GM19351 (cell line): ENCODE measurements at regions not wholly inside any gene's neighbourhood (a gene's known extent, or its start where the extent isn't known, plus 50 kb on each side); places are given as distances from the start of the nearest gene placed in this dataset.
"Not testable (repeated sequence)": the region's sequence is repeated elsewhere in the genome, so short reads cannot be mapped to it uniquely, and the experiment has no call there.

Experiments
- ATAC-seq: cut with Tn5 transposase; IDR thresholded peaks from one replicate; pipeline ENCODE4 v1.9.1; 2021; ENCODE audit warnings: mild to moderate bottlenecking, moderate library complexity; ENCODE audit not compliant: unreplicated experiment

- not testable (repeated sequence) for ATAC-seq
These were observed 146.0 kb upstream of the RAB6C start for GRCh38 chr2:129833465-129833864.

DNA sequence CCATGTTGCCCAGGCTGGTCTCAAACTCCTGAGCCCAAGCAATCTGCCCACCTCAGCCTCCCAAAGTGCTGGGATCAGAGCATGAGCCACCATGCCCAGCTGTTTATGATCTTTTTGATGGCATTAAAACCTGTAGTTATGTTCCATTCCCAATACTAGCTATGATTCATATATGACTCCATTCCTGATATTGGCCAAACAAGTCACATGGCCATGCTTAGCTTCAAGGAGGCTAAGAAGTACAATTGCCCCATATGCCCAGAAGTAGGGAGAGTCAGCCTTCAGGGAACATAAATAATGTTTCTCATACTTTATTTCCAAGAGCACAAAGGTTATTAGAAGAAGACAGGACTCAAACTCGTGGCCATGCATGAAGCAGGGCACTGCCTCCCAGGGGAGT is 132.4 kb upstream of the RAB6C start:
- ATAC-seq: no peak

DNA sequence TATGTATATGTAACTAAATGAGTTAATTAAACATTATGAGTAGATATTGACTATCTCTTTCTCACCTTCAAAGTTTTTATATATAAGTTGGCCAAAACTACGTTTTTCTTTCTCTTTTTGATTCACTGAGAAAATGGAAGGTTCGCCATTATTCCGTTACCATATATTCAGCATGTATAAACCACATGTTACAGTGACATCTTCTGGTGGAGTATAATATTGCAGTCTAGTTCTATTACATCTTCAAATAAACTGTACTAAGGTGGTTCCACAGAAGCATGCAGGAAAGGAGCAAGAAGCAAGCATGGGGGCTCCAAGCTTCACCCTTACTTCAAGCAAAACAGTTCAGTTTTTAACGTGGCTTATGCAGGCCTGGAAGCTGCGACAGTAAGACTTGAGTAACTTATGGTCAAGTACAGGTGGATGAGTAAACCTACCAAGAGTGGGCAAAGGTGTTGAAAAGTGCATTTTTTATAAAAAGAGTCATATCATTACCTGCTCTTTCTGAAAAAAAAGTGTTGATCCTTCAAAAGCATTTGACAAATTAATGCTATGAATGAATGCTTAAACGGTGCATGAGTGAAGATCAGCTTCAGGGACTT is 129.8 kb upstream of the RAB6C start:
- ATAC-seq: peak; percentile 75

DNA sequence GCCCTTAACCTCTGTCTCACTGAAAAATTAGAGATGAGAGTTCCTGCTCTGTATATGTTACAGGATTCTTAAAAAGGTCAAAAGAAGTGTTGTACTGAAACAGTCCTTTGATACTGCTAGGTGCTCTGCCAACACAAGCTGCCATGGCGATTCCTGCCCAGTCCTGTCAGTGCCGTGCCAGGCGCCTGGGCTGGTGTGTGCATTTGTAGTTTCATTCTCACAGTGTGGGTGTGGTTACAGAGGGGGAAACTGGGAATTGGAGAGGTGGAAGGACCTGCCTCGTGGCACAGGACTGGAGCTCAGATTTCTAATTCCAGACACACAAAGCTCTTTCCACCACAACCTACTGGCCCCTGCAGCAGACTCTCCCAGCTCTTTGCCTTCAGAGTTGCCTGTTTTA is 122.3 kb upstream of the RAB6C start:
- no peak for ATAC-seq

DNA sequence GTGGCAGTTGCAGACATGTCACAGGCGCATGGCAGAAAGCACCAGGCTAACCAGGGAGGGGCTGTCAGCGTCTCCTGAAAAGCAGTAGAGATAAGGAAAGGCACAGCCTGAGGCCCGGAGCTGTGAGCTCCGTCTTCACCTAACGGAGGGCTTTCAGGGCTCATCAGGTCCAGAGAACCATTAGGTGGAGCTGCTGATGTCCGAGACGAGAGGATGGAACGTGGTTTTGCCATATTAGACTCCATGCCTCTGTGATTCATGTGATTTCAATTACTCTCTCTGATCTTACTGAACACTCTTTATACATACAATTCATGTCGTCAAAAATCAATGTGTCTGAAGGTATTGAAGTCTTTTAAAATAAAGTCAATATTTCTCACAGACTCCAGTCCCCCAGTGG is 120.3 kb upstream of the RAB6C start:
- no peak for ATAC-seq

DNA sequence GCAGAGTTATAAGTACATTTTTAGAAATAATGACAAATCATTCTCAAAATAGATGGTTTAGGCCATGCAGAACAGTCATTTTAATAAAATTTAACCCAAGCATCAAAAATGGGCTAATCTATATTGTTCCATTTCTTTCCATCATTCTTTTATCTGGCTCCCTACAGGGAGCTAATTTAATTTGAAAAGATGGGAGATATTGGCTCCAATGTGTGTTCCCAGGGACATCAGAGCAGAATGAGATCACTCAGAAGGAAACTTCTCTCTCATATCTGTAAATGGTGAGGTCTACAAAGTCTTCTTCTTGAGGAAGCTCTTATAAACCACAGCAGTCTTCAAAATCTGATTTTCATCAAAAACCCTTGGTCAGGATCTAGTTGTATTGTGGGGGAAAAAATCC is 119.4 kb upstream of the RAB6C start:
- no peak for ATAC-seq

- ATAC-seq: no peak
These were observed 117.7 kb upstream of the RAB6C start for GRCh38 chr2:129861666-129862288.

DNA sequence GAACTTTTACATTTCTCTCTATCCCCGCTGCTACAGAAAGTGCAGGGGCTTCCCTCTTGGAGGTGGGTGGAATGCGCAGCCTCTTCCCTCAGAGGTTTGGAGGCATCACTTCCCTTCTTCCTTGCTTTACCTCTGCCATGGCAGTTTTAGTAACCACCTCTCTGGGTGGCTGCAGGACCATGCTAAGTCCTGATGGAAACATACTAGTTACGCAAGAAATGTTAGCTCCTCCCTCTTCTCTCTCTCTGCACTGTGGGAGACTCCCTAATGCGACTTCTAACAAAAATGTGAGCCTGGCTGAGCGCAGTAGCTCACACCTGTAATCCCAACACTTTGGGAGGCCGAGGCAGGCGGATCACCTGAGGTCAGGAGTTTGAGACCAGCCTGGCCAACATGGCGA is 116.8 kb upstream of the RAB6C start:
- ATAC-seq: no peak

DNA sequence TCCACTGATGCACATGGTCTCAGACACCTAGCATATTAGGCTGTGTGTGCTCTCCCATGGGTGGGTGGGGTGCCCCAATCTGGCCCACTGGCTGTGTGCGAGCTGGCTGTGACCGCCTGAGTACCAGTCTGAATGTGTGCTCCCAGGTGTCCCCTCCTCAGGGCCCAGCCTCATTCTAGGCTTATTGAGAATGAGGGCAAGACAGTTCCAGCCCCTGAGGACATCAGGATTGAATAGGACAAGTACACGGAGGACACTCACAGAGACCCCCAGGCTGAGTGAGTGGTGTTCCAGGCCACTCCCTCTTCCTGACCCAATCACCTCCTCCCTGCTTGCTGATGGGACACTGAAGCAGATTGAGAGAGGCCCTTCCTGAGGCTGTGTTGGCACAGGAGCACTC is 116.1 kb upstream of the RAB6C start:
- ATAC-seq: no peak

DNA sequence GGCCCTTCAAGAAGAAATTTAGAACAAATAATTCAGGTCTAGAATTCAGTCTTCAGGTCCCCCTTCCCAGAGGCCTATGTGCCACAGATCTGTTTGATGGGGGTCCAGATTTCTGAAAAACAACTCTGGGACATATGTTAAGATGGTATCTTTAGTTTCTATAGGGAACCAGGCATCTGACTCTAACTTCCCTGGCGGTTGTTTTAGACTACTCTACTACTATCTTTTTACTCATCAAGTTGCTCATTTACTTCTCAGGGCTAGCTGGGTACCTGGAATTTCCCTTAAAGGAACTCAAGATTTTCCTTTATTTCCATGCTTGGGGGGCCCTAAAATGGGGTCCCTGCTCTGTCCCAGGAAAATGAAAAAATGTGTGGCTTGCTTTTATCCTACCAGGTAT is 114.7 kb upstream of the RAB6C start:
- no peak for ATAC-seq

- ATAC-seq: no peak
These were observed 113.5 kb upstream of the RAB6C start for GRCh38 chr2:129865976-129866375.

DNA sequence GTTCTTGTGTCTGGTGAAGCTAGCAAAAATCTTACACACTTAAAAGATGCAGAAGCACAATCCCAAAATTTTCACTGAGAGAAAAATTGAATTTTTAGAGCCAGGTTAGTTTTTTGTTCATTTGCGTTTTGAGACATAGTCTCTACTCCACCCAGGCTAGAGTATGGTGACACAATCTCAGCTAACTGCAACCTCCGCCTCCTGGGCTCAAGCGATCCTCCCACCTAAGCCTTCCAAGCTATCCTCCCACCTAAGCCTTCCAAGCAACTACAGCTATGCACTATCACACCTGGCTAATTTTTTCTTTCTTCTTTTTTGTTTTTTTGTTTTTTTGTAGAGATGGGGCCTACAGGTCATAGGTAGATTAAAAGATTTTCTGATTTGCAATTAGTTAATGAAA is 113.1 kb upstream of the RAB6C start:
- ATAC-seq: no peak

- no peak for ATAC-seq
These were observed 111.3 kb upstream of the RAB6C start for GRCh38 chr2:129868151-129868550.

DNA sequence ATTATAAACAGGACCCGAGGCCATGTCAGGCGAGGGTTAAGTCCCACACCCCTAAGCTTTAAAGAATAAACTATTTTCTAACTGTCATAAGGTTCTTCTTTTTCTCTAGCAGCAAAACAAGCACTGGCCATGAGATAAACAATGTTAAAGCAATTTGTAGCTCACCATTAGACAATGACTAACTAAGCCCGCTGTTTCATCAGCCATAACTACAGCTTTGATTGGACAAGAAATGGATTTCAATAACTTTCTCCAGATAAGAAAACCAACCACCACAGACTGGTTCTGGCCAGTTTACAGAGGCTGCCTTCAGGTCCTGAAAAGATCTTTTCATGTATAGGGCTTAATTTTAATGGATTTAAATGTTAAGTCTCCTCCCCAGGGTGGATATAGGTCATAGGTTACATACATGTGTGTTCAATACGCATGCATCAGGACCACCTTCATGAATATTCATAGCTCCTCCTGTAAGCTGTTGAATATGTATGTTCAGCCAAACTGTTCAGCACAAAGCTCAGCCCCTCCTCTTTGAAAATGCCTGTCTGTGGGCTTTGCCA is 108.7 kb upstream of the RAB6C start:
- ATAC-seq: no peak

DNA sequence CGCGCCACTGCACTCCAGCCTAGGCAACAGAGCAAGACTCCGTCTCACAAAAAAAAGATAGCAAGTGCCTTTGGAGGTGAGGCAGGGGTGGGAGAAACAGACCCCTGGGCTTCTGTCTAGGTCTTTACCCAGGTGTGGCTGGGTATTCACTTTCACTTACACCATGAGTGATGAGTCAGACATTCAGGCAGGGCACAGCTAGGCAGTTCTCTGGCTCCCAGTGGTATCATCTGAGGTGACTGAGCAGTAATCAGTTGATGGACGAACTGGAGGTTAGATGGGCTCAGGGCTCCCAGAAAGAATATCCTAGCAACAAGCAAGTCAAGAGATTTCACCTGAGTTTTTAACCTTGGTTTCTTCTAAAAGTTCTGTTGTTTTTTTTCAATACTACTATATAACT is 107.0 kb upstream of the RAB6C start:
- no peak for ATAC-seq

DNA sequence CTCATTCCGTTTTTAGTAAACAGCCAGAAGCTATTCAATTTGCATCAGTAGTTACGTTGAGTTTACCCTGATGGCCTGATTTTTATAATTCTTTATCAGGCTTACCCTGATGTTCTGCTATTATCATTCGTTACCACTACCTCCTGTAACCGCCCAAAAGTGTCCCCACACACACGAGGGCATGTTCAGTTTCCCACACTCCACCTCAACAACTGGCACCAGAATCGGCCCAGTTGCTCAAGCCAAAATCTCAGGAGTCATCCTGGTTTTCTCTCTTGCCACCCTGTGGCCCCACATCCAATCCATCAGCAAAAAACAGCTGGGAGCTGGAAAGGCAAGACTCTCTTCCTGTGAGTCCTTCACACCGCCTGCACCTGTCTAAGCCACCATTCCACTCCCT is 102.9 kb upstream of the RAB6C start:
- no peak for ATAC-seq

GRCh38 chr2:129877289-129877741 is 102.2 kb upstream of the RAB6C start:
- ATAC-seq: peak; percentile 84

DNA sequence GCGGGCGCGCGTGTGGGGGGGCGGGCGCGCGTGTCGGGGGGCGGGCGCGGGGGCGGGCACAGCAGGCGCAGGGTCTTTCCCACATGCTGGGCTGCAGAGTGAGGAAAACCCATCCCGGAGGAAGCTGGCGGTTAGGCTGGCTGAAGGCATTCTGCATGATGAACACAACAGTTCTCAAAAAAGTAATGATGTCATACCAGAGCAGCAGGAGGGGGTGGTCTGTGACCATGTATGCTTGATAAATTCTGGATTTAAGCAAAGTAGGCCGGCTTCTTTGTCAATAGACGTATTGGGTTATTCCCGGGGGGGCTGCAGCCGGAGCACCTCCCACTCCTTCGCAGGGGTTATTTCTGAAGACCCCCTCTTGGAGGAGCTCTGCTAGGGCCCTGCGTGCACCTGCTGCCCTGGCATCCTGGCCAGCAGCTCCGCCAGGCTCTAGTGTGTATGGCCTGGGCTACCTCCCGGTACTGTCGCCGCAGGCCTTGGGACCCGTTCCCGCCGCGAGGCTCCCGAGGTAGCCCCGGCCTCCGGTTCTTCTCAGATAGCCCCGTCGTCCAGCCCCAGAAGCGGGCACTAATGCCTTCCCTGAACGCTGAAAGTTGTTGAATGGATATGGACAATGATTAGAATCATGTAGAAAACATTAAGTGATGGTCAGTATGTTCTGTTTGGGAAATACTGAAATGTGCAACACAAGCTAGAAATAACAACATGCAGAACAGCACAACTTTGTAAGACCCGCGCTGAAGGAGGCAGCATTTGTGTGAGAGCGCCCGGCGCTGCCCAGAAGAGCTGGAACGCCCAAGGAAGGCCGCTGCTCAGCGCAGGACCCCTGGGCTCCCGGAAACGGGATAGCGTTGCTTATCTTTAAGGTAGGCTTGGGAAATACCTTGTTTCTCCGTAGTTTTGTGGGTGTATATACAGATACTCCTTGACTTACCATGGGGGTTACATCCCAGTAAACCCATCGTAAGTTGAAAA is 101.4 kb upstream of the RAB6C start:
- ATAC-seq: peak; percentile 33

- no peak for ATAC-seq
These were observed 99.8 kb upstream of the RAB6C start for GRCh38 chr2:129879614-129880180.

GRCh38 chr2:129880309-129880708 is 99.2 kb upstream of the RAB6C start:
- no peak for ATAC-seq

DNA sequence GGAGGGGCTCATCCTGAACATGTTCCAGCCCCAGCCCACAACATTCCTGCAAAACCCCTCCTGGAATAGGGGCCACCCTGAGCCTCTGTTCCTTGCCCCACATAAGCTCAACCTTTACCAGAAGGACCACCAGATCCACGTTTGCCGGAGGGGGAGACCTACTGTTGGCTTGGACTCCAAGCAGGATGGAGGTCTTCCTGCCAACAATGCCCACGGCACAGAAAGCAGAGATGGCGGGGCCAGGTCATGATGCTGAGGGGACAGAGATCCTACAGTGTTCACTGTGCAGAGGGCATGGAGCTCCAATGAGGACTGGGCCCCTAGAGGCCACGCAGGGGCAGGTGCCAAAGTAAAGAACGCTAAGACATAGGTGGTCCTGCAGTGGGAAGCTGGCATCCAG is 98.5 kb upstream of the RAB6C start:
- no peak for ATAC-seq
